ENCODE measurements at regions not wholly inside any gene's neighbourhood (a gene's known extent, or its start where the extent isn't known, plus 50 kb on each side); places are given as distances from the start of the nearest gene placed in this dataset.

- TF ChIP-seq CTCF (IDR thresholded peaks at IDR 0.05; ENCODE audit: poor library complexity) (no peak), EZH2 (IDR thresholded peaks at IDR 0.05; ENCODE audit: borderline replicate concordance) (no peak)
These were observed 134.6 kb upstream of the TUT7 start for GRCh38 chr9:86488794-86489193.

Data from hepatocyte (in vitro differentiated cells).